ENCODE measurements at regions not wholly inside any gene's neighbourhood (a gene's known extent, or its start where the extent isn't known, plus 50 kb on each side); places are given as distances from the start of the nearest gene placed in this dataset.
"Not testable (repeated sequence)": the region's sequence is repeated elsewhere in the genome, so short reads cannot be mapped to it uniquely, and the experiment has no call there.

DNA sequence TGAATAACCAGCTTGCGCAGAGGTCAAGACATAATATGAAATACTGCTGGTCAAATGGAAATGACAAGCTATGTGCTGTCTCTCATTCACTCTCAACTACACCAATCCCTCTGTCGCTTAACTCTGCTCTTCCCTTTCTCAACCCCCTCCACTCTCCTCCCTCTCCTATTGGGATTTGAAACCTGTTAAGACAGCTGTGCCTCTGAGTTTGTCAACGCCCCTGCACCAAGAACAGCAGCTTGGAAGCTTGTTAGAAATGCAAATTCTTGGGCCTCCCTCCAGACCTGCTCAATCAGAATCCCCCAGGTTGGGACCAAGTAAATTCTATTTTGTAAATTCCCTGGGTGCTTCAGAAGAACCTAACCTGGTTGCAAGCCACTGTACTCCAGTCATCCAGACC, 149.7 kb upstream of the ATP2B2 start:
- no peaks in the 10 kb centered on the region for H3K79me2 ChIP-seq (ENCODE audit: insufficient read depth, low read length)
- no peak overlapping the region for H2AFZ ChIP-seq (ENCODE audit: low read depth, low read length, severe bottlenecking)
- no peaks in the 10 kb centered on the region for H3K27me3 ChIP-seq (ENCODE audit: low read length)
- no peak overlapping the region for H3K27ac ChIP-seq (ENCODE audit: low read depth, low read length)
- no peaks in the 10 kb centered on the region for H3K36me3 ChIP-seq (ENCODE audit: low read length)
- no peak overlapping the region for H3K4me3 ChIP-seq (ENCODE audit: insufficient read depth, low read length, poor library complexity, severe bottlenecking)
- no peaks in the 10 kb centered on the region for H3K9me3 ChIP-seq (ENCODE audit: insufficient read depth, low read length)
- no peak for TF ChIP-seq EZH2phosphoT487 (conservative IDR thresholded peaks at IDR 0.05; ENCODE audit: low read length)
- no peak for TF ChIP-seq CTCF (IDR thresholded peaks at IDR 0.05; ENCODE audit: insufficient read depth, low read length, poor library complexity, severe bottlenecking)
- no peaks in the 10 kb centered on the region for H3F3A ChIP-seq (ENCODE audit: insufficient read depth)
- H3K4me2 ChIP-seq (ENCODE audit: low read depth, low read length, poor library complexity, severe bottlenecking), result no peak overlapping the region
- no peaks in the 10 kb centered on the region for H3K9me2 ChIP-seq (replicated peaks; ENCODE audit: insufficient read depth, low read length)
- no peaks in the 10 kb centered on the region for H4K20me1 ChIP-seq (ENCODE audit: low read depth, low read length)
- H3K9ac ChIP-seq (ENCODE audit: low read length), result no peak overlapping the region

- H3K4me3 ChIP-seq (ENCODE audit: insufficient read depth, low read length, poor library complexity, severe bottlenecking); H3K36me3 ChIP-seq (ENCODE audit: low read length); H3K79me2 ChIP-seq (ENCODE audit: insufficient read depth, low read length); H3K9me3 ChIP-seq (ENCODE audit: insufficient read depth, low read length); H3K9ac ChIP-seq (ENCODE audit: low read length); H3K27ac ChIP-seq (ENCODE audit: low read depth, low read length); H3K4me2 ChIP-seq (ENCODE audit: low read depth, low read length, poor library complexity, severe bottlenecking); H4K20me1 ChIP-seq (ENCODE audit: low read depth, low read length); H2AFZ ChIP-seq (ENCODE audit: low read depth, low read length, severe bottlenecking); H3K27me3 ChIP-seq (ENCODE audit: low read length); H3F3A ChIP-seq (ENCODE audit: insufficient read depth); H3K9me2 ChIP-seq (replicated peaks; ENCODE audit: insufficient read depth, low read length): not testable (repeated sequence)
These were observed 152.0 kb upstream of the ATP2B2 start for GRCh38 chr3:10657339-10657738.

GRCh38 chr3:10665592-10665991, 150.4 kb upstream of the SLC6A11 start:
- Histone ChIP-seq H3K36me3 (ENCODE audit: low read length) (no peaks in the 10 kb centered on the region), H4K20me1 (ENCODE audit: low read depth, low read length) (no peaks in the 10 kb centered on the region), H3K4me2 (ENCODE audit: low read depth, low read length, poor library complexity, severe bottlenecking) (no peak overlapping the region), H3K9ac (ENCODE audit: low read length) (no peak overlapping the region), H3F3A (ENCODE audit: insufficient read depth) (no peaks in the 10 kb centered on the region), H3K9me2 (replicated peaks; ENCODE audit: insufficient read depth, low read length) (no peaks in the 10 kb centered on the region), H3K79me2 (ENCODE audit: insufficient read depth, low read length) (no peaks in the 10 kb centered on the region), H3K27me3 (ENCODE audit: low read length) (no peaks in the 10 kb centered on the region), H3K4me3 (ENCODE audit: insufficient read depth, low read length, poor library complexity, severe bottlenecking) (no peak overlapping the region), H2AFZ (ENCODE audit: low read depth, low read length, severe bottlenecking) (no peak overlapping the region), H3K9me3 (ENCODE audit: insufficient read depth, low read length) (no peaks in the 10 kb centered on the region), H3K27ac (ENCODE audit: low read depth, low read length) (no peak overlapping the region)
- TF ChIP-seq CTCF (IDR thresholded peaks at IDR 0.05; ENCODE audit: insufficient read depth, low read length, poor library complexity, severe bottlenecking) (no peak), EZH2phosphoT487 (conservative IDR thresholded peaks at IDR 0.05; ENCODE audit: low read length) (no peak)

- H3K4me2 ChIP-seq (ENCODE audit: low read depth, low read length, poor library complexity, severe bottlenecking), result no peak overlapping the region
- no peaks in the 10 kb centered on the region for H3K9me3 ChIP-seq (ENCODE audit: insufficient read depth, low read length)
- H2AFZ ChIP-seq (ENCODE audit: low read depth, low read length, severe bottlenecking), result peak overlapping the region; percentile 50
- no peaks in the 10 kb centered on the region for H3K27me3 ChIP-seq (ENCODE audit: low read length)
- H3K4me3 ChIP-seq (ENCODE audit: insufficient read depth, low read length, poor library complexity, severe bottlenecking), result no peak overlapping the region
- H3K9me2 ChIP-seq (replicated peaks; ENCODE audit: insufficient read depth, low read length), result no peaks in the 10 kb centered on the region
- TF ChIP-seq CTCF (IDR thresholded peaks at IDR 0.05; ENCODE audit: insufficient read depth, low read length, poor library complexity, severe bottlenecking) (no peak), EZH2phosphoT487 (conservative IDR thresholded peaks at IDR 0.05; ENCODE audit: low read length) (no peak)
- H3K79me2 ChIP-seq (ENCODE audit: insufficient read depth, low read length), result no peaks in the 10 kb centered on the region
- H3K9ac ChIP-seq (ENCODE audit: low read length), result no peak overlapping the region
- no peaks in the 10 kb centered on the region for H4K20me1 ChIP-seq (ENCODE audit: low read depth, low read length)
- H3F3A ChIP-seq (ENCODE audit: insufficient read depth), result no peaks in the 10 kb centered on the region
- H3K27ac ChIP-seq (ENCODE audit: low read depth, low read length), result no peak overlapping the region
- H3K36me3 ChIP-seq (ENCODE audit: low read length), result no peaks in the 10 kb centered on the region
These were observed 149.4 kb upstream of the SLC6A11 start for GRCh38 chr3:10666621-10667020.

All from SU-DHL-6 (cell line).